ENCODE measurements at regions not wholly inside any gene's neighbourhood (a gene's known extent, or its start where the extent isn't known, plus 50 kb on each side); places are given as distances from the start of the nearest gene placed in this dataset.

GRCh38 chr11:32221476-32222032, 130.7 kb downstream of the RCN1 start:
- TF ChIP-seq POLR2AphosphoS5 (IDR thresholded peaks at IDR 0.05; ENCODE audit: borderline replicate concordance, low read depth, low read length): no peak
- TF ChIP-seq EZH2 (IDR thresholded peaks at IDR 0.05): no peak
